GM23338 (cell line): ENCODE measurements at regions not wholly inside any gene's neighbourhood (a gene's known extent, or its start where the extent isn't known, plus 50 kb on each side); places are given as distances from the start of the nearest gene placed in this dataset.
A peak's percentile ranks its signal among the peaks of the same experiment; 100 is the strongest.

ENCODE experiments used
- ATAC-seq: fragments of 200-7000 bp; cut with Tn5 transposase; 3 replicates; pipeline ENCODE4 v1.9.1; 2020
- DNase-seq: peaks from one replicate; pipeline ENCODE4 v3.0.0-alpha.2; 2015; ENCODE audit warnings: low spot score
- H2AFZ ChIP-seq: fragments of 200-600 bp; sonication (generic); 2 replicates; pipeline ENCODE4 v1.8.0; 2016; ENCODE audit warnings: antibody characterized with exemption, mild to moderate bottlenecking, moderate library complexity
- H3F3A ChIP-seq: fragments of 200-600 bp; sonication (generic); replicated peaks from 2 replicates; pipeline ENCODE4 v1.8.0; 2017; ENCODE audit warnings: antibody characterized with exemption, mixed run types, low read depth
- H3K27ac ChIP-seq: fragments of 200-600 bp; sonication (generic); 2 replicates; pipeline ENCODE4 v1.6.1; 2016; ENCODE audit warnings: low read depth
- H3K27me3 ChIP-seq: fragments of 200-600 bp; sonication (generic); 2 replicates; pipeline ENCODE4 v1.8.0; 2016; ENCODE audit warnings: mild to moderate bottlenecking, mixed run types, moderate library complexity; ENCODE audit not compliant: insufficient read depth
- H3K36me3 ChIP-seq: fragments of 200-600 bp; sonication (generic); 2 replicates; pipeline ENCODE4 v1.8.0; 2016; ENCODE audit warnings: mild to moderate bottlenecking; ENCODE audit not compliant: insufficient read depth
- H3K4me1 ChIP-seq: fragments of 200-600 bp; sonication (generic); 2 replicates; pipeline ENCODE4 v1.8.0; 2016; ENCODE audit warnings: mild to moderate bottlenecking, moderate library complexity; ENCODE audit not compliant: insufficient read depth
- H3K4me2 ChIP-seq: fragments of 200-600 bp; sonication (generic); 2 replicates; pipeline ENCODE4 v1.7.1; 2017; ENCODE audit warnings: mixed run types
- H3K4me3 ChIP-seq: fragments of 200-600 bp; sonication (generic); 2 replicates; pipeline ENCODE4 v1.6.1; 2016; ENCODE audit warnings: mixed run types
- H3K79me2 ChIP-seq: fragments of 200-600 bp; sonication (generic); replicated peaks from 2 replicates; pipeline ENCODE4 v1.8.0; 2017; ENCODE audit warnings: mild to moderate bottlenecking; ENCODE audit not compliant: insufficient read depth
- H3K9me2 ChIP-seq: fragments of 200-600 bp; sonication (generic); 2 replicates; pipeline ENCODE4 v1.8.0; 2017; ENCODE audit not compliant: insufficient read depth
- H4K20me1 ChIP-seq: fragments of 200-600 bp; sonication (generic); replicated peaks from 2 replicates; pipeline ENCODE4 v1.8.0; 2017; ENCODE audit warnings: mild to moderate bottlenecking; ENCODE audit not compliant: insufficient read depth
- H3K27ac Mint-ChIP-seq: 2 replicates; pipeline ENCODE4 v1.8.0; 2020; ENCODE audit warnings: inconsistent platforms, mild to moderate bottlenecking, moderate library complexity, mixed read lengths
- H3K27me3 Mint-ChIP-seq: 3 replicates; pipeline ENCODE4 v1.8.0; 2022; ENCODE audit warnings: low read depth, mild to moderate bottlenecking, moderate library complexity, mixed read lengths, inconsistent platforms; ENCODE audit not compliant: insufficient read depth, poor library complexity
- H3K36me3 Mint-ChIP-seq: 3 replicates; pipeline ENCODE4 v1.8.0; 2021; ENCODE audit warnings: low read depth, mild to moderate bottlenecking, inconsistent platforms, moderate library complexity, mixed read lengths
- H3K4me1 Mint-ChIP-seq: 3 replicates; pipeline ENCODE4 v1.8.0; 2020; ENCODE audit warnings: mild to moderate bottlenecking, inconsistent platforms, mixed read lengths
- H3K4me3 Mint-ChIP-seq: 3 replicates; pipeline ENCODE4 v1.8.0; 2021; ENCODE audit warnings: moderate library complexity, mild to moderate bottlenecking, inconsistent platforms, mixed read lengths
- H3K9me3 Mint-ChIP-seq: 3 replicates; pipeline ENCODE4 v1.8.0; 2020; ENCODE audit warnings: moderate library complexity, mild to moderate bottlenecking, inconsistent platforms, mixed read lengths
- EZH2phosphoT487 ChIP-seq: fragments of 200-600 bp; sonication (generic); IDR thresholded peaks from one replicate; pipeline ENCODE4 v1.8.1; 2018; ENCODE audit warnings: antibody characterized with exemption; ENCODE audit not compliant: unreplicated experiment
- JUNB ChIP-seq: IDR thresholded peaks from one replicate; pipeline ENCODE4 v1.6.1; 2016; ENCODE audit warnings: antibody characterized with exemption; ENCODE audit not compliant: unreplicated experiment
- NANOG ChIP-seq: IDR thresholded peaks from 2 replicates; pipeline ENCODE4 v1.6.1; 2016; ENCODE audit warnings: antibody characterized with exemption, borderline replicate concordance
- POLR2AphosphoS5 ChIP-seq: IDR thresholded peaks from 2 replicates; pipeline ENCODE4 v1.6.1; 2016; ENCODE audit warnings: antibody characterized with exemption, low read depth
- ZNF331 ChIP-seq: fragments of 250-450 bp; sonication (Bioruptor Pico); IDR thresholded peaks from 2 replicates; pipeline ENCODE4 v1.5.0; 2020; ENCODE audit warnings: low read depth, mild to moderate bottlenecking, moderate library complexity
- TF ChIP-seq, protein P1 (sequence below): IDR thresholded peaks from one replicate; pipeline ENCODE4 v1.6.1; 2018; ENCODE audit warnings: antibody characterized with exemption; ENCODE audit not compliant: unreplicated experiment
- TF ChIP-seq, protein P2 (sequence below), 2 experiments: fragments of 200-600 bp in 1 of 2; sonication (generic) in 1 of 2; conservative IDR thresholded peaks; 2 replicates each; pipeline versions ENCODE4 v1.5.1 to v1.6.1; 2016 to 2017; ENCODE audit warnings: antibody characterized with exemption in 2 of 2, low read depth in 2 of 2, mild to moderate bottlenecking in 2 of 2, moderate library complexity in 1 of 2

DNA sequence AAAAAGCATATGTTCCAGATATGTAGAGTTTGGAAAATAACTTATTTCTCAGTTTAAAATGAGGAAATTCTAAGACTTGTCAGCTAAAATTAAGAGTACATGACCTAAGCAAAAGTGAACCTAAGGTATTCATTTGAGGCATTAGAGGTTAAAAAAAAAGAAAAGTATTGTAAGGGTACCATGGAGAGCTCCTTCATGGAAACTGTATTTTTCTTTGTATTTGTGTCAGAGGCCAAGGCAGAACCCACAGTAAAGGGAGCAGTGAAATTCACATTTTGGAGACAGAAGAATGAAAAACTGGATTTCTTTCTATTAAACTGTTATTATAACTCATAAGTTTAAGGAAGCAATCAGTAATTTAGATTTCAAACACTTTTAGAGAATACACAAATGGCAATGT lies 1494.8 kb downstream of the KCNT2 start:
- H3K36me3 Mint-ChIP-seq = no peaks in the 10 kb centered on the region
- H3K4me1 Mint-ChIP-seq = no peaks in the 10 kb centered on the region
- no peak overlapping the region for H3K27ac ChIP-seq
- ATAC-seq (no peak), DNase-seq (peak; percentile 11)
- H3K9me2 ChIP-seq = no peaks in the 10 kb centered on the region
- no peaks in the 10 kb centered on the region for H4K20me1 ChIP-seq
- H3K79me2 ChIP-seq = no peaks in the 10 kb centered on the region
- H3K9me3 Mint-ChIP-seq = peaks cover 3% of the 10 kb centered on the region; the same call in 2 of the 3 replicates
- TF ChIP-seq, protein P1, sequence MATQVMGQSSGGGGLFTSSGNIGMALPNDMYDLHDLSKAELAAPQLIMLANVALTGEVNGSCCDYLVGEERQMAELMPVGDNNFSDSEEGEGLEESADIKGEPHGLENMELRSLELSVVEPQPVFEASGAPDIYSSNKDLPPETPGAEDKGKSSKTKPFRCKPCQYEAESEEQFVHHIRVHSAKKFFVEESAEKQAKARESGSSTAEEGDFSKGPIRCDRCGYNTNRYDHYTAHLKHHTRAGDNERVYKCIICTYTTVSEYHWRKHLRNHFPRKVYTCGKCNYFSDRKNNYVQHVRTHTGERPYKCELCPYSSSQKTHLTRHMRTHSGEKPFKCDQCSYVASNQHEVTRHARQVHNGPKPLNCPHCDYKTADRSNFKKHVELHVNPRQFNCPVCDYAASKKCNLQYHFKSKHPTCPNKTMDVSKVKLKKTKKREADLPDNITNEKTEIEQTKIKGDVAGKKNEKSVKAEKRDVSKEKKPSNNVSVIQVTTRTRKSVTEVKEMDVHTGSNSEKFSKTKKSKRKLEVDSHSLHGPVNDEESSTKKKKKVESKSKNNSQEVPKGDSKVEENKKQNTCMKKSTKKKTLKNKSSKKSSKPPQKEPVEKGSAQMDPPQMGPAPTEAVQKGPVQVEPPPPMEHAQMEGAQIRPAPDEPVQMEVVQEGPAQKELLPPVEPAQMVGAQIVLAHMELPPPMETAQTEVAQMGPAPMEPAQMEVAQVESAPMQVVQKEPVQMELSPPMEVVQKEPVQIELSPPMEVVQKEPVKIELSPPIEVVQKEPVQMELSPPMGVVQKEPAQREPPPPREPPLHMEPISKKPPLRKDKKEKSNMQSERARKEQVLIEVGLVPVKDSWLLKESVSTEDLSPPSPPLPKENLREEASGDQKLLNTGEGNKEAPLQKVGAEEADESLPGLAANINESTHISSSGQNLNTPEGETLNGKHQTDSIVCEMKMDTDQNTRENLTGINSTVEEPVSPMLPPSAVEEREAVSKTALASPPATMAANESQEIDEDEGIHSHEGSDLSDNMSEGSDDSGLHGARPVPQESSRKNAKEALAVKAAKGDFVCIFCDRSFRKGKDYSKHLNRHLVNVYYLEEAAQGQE = peak; percentile 64
- TF ChIP-seq POLR2AphosphoS5 = no peak
- no peak overlapping the region for H3K4me3 Mint-ChIP-seq
- H3K27me3 Mint-ChIP-seq = no peaks in the 10 kb centered on the region
- no peaks in the 10 kb centered on the region for H3F3A ChIP-seq
- H3K4me1 ChIP-seq = no peaks in the 10 kb centered on the region
- H2AFZ ChIP-seq = no peak overlapping the region
- H3K4me3 ChIP-seq = no peak overlapping the region
- no peaks in the 10 kb centered on the region for H3K36me3 ChIP-seq
- no peak overlapping the region for H3K27ac Mint-ChIP-seq
- no peaks in the 10 kb centered on the region for H3K27me3 ChIP-seq
- H3K4me2 ChIP-seq = no peak overlapping the region

DNA sequence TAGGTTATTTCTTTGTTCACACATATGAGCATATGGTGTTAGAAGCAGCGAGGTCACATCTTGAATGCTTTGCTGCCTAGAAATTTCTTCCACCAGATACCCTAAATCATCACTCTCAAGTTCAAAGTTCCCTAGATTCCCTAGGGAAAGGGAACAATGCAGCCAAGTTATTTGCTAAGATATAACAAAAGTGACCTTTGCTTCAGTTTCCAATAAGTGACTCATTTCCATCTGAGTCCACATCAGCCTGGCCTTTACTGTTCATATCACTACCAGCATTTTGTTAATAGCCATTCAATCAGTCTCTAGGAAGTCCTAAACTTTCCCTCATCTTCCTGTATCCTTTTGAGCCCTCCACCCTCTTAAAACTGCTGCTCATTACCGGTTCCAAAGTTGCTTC lies 1502.5 kb downstream of the KCNT2 start:
- 0 out of 3 replicates have a peak, but pooled peaks cover 4% of the 10 kb centered on the region for H3K36me3 Mint-ChIP-seq
- H3K9me3 Mint-ChIP-seq = peaks cover 25% of the 10 kb centered on the region

DNA sequence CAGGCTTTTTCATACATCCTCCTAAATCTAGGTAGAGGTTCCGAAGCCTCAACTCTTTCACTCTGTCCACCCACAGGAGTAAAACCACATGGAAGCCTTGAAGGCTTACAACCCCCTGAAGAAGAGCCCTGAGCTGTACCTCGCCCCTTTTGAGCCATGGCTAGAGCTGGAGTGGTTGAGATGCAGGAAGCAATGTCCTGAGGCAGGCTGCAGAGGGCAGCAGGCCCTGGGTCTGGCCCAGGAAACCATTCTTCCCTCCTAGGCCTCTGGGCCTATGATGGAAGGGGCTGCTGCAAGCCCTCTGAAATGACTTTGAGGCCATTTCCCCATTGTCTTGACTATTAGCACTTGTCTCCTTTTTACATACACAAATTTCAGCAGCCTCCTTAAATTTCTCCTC lies 1503.0 kb downstream of the KCNT2 start:
- no peaks in the 10 kb centered on the region for H3K27me3 Mint-ChIP-seq
- no peak overlapping the region for H3K4me3 Mint-ChIP-seq
- H3K27ac Mint-ChIP-seq = no peak overlapping the region
- Histone ChIP-seq H4K20me1 (no peaks in the 10 kb centered on the region), H3K4me3 (no peak overlapping the region), H3K4me2 (no peak overlapping the region), H3K4me1 (no peaks in the 10 kb centered on the region), H3F3A (no peaks in the 10 kb centered on the region), H2AFZ (no peak overlapping the region), H3K27me3 (no peaks in the 10 kb centered on the region), H3K36me3 (no peaks in the 10 kb centered on the region), H3K27ac (no peak overlapping the region), H3K9me2 (peaks cover 8% of the 10 kb centered on the region; the same call in 1 of the 2 replicates), H3K79me2 (no peaks in the 10 kb centered on the region)
- DNase-seq (peak; percentile 1), ATAC-seq (no peak)
- no peaks in the 10 kb centered on the region for H3K4me1 Mint-ChIP-seq
- H3K9me3 Mint-ChIP-seq = peaks cover 25% of the 10 kb centered on the region
- TF ChIP-seq, protein P2, sequence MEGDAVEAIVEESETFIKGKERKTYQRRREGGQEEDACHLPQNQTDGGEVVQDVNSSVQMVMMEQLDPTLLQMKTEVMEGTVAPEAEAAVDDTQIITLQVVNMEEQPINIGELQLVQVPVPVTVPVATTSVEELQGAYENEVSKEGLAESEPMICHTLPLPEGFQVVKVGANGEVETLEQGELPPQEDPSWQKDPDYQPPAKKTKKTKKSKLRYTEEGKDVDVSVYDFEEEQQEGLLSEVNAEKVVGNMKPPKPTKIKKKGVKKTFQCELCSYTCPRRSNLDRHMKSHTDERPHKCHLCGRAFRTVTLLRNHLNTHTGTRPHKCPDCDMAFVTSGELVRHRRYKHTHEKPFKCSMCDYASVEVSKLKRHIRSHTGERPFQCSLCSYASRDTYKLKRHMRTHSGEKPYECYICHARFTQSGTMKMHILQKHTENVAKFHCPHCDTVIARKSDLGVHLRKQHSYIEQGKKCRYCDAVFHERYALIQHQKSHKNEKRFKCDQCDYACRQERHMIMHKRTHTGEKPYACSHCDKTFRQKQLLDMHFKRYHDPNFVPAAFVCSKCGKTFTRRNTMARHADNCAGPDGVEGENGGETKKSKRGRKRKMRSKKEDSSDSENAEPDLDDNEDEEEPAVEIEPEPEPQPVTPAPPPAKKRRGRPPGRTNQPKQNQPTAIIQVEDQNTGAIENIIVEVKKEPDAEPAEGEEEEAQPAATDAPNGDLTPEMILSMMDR (conservative IDR thresholded peaks at IDR 0.05; ENCODE audit: low read depth in 2 of 2) = peak in 1 of 2 experiments; percentile 41; a peak in 2 of 4 replicates
- no peak for TF ChIP-seq JUNB
- no peak for TF ChIP-seq ZNF331 (CRISPR knock-in tag)
- H3K36me3 Mint-ChIP-seq = 0 out of 3 replicates have a peak, but pooled peaks cover 4% of the 10 kb centered on the region

More for the DNA sequence above, 1502.5 kb downstream of the KCNT2 start:
- no peaks in the 10 kb centered on the region for H3K36me3 ChIP-seq
- H3K27me3 ChIP-seq = no peaks in the 10 kb centered on the region
- ATAC-seq = no peak
- no peaks in the 10 kb centered on the region for H3K79me2 ChIP-seq
- no peak overlapping the region for H2AFZ ChIP-seq
- no peaks in the 10 kb centered on the region for H4K20me1 ChIP-seq
- no peak overlapping the region for H3K4me2 ChIP-seq
- no peaks in the 10 kb centered on the region for H3F3A ChIP-seq
- DNase-seq = no peak
- H3K4me3 ChIP-seq = no peak overlapping the region
- H3K4me1 ChIP-seq = no peaks in the 10 kb centered on the region
- Mint-ChIP-seq H3K4me1 (no peaks in the 10 kb centered on the region), H3K27ac (no peak overlapping the region), H3K27me3 (no peaks in the 10 kb centered on the region), H3K4me3 (no peak overlapping the region)
- TF ChIP-seq NANOG (no peak), EZH2phosphoT487 (no peak)
- H3K9me2 ChIP-seq = peaks cover 8% of the 10 kb centered on the region; the same call in 1 of the 2 replicates
- no peak overlapping the region for H3K27ac ChIP-seq
